22Rv1 (cell line): ENCODE measurements at regions not wholly inside any gene's neighbourhood (a gene's known extent, or its start where the extent isn't known, plus 50 kb on each side); places are given as distances from the start of the nearest gene placed in this dataset.

Experiments
- CTCF ChIP-seq: fragments of 450-650 bp; IDR thresholded peaks from 2 replicates; pipeline ENCODE4 v1.5.1; 2017; ENCODE audit warnings: mild to moderate bottlenecking
- ZFX ChIP-seq: fragments of 450-650 bp; IDR thresholded peaks from 2 replicates; pipeline ENCODE4 v1.6.1; 2017; ENCODE audit warnings: antibody characterized with exemption, borderline replicate concordance

DNA sequence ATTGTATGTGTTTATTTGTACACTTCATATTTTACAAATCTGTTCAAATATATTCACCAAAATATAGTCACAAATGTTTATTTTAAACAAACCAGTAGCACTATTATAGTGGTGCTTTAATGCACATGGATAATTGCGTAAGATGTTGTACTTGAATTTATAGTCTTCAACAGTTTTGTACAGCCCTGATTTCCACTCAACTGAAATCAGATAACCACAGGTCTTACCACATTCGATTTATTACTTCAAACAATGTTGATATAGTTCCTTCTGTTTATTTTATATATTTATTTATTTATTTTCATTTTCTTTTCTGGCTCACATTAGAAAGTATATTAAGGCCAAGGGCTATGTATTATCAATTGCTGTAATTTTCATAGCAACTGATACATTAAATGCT lies 99.4 kb upstream of the ZNF804A start:
- TF ChIP-seq CTCF, result no peak
- TF ChIP-seq ZFX, result no peak
